NCI-H2196 (cell line): ENCODE measurements at regions not wholly inside any gene's neighbourhood (a gene's known extent, or its start where the extent isn't known, plus 50 kb on each side); places are given as distances from the start of the nearest gene placed in this dataset.

Experiments
- DNase-seq: peaks from one replicate; lab custom pipeline; 2025; ENCODE audit not compliant: unreplicated experiment; lab: John Stamatoyannopoulos, UW

DNA sequence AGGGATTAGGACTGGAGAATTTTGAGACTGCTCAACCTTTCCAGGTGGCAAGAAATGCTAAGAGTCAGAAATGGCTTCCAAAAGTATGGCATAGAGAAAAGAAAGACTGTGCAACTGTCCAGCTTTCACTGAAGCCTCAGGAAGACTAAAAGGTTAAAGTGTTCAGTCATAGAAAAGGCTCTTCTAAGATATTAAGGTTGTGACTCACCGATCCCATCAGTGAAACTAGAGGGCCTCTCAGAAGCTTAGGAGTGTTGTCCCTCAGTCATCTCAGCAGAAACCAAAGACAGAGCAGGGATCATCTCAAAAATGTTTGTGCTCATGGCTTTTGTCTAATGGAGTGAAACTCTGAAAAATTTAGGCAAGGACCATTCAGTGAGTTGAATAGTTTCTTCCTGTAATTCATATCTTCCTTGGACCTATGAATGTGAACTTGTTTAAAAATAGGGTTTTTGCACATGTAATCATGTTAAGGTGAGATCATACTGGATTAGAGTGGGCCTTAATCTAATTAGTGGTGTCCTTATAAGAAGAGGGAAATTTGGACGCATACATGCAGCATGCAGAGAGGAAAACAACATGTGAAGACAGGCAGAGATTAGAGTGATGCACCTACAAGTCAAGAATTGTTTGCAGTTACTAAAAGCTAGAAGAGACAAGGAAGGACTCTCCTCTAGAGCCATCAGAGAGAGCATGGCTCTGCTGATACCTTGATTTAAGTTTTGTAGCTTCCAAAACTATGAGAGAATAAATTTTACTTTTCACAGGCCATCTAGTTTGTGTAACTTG lies 71.3 kb downstream of the RPE65 start:
- no peak for DNase-seq

DNA sequence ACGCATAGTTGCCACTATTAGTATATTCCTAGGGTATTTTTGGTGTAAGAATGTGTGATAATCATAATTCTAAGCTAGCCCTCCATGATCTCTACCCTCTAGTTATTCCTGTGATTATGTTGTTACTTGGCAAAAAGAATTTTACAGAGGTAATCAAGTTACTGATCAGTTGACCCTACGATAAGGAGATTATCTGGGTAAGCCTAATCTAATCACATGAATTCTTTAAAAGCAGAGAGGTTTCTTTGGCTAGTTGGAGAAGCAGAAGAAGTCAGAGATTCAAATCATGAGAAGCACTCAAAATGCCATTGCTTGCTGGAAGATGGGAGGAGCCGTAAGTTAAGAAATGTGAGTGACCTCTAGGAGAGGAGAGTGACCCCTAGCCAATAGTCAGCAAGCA lies 72.7 kb downstream of the RPE65 start:
- no peak for DNase-seq

DNA sequence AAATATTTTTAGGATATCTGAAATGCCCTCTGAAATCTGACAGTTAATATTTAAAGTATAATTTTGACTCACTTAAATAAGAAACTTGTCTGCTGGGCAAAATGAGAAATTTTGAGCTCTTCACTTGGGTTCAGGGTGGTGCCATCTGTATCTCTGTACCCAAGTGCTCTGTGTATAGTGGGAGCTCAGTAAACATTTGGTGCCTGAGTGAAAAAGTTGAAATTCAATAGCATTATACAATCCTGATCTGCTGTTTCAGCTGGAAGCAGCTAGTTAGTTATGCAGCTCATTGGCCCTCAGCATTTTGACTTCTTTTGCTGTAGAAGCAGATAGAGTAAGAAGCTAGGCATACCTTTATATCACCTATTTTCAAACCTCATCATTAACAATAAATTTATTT lies 73.3 kb downstream of the RPE65 start:
- DNase-seq, result no peak

DNA sequence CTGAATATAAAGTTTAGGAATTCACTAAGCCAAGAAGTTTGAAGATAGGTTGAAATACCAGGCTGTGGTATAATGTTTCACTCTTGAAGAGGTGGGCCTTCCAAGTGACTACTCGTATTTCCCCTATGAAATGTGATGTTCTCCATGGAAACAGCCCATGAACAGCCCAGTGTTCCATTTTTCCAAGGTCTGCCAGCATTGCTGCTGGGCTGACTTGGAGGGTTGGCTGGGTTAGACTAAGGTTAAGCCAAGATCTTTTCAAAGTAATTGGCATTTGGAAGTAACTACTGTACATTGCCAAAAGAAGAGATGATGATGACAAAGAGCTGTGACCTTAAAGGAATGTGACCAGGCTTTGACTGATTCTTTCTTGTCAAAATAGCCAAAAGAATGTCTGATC lies 73.8 kb downstream of the RPE65 start:
- no peak for DNase-seq

DNA sequence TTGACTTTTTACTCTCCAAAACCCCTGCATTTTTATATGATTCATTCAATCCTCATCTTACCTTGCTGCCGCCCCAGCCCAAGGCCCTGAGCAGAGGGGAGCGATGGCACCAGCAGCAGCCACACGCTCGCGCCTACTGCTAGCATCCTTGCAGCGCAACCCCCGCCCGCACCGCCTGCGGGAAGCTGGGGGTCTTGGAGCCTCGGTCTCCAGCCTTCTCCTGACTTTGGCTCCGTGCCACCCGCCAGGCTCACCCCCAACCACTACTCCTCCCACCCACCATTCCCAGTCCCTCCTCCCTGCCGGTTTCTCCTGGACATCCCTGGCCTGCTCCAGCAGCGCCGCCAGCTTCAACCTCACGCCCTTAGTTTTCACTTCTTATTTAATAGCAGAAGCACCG lies 76.6 kb downstream of the RPE65 start:
- no peak for DNase-seq

DNA sequence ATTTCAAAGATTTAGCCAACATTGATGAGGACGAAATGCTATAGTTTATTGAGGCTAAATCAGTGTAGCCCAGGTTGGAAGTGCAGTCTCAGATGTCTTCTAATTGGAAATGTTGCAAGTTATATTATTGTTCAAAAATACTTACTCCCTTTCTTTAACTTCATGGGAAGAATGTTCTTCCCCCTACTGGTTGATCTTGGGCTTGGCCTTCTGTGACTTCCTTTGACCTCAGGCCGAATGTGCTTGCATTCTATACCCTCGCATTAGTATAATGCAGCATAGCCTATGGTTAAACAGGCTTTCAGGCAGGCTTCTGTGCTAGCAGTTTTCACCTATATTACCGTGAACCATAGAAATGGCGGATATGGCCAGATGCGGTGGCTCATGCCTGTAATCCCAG lies 77.3 kb downstream of the RPE65 start:
- DNase-seq, result no peak

DNA sequence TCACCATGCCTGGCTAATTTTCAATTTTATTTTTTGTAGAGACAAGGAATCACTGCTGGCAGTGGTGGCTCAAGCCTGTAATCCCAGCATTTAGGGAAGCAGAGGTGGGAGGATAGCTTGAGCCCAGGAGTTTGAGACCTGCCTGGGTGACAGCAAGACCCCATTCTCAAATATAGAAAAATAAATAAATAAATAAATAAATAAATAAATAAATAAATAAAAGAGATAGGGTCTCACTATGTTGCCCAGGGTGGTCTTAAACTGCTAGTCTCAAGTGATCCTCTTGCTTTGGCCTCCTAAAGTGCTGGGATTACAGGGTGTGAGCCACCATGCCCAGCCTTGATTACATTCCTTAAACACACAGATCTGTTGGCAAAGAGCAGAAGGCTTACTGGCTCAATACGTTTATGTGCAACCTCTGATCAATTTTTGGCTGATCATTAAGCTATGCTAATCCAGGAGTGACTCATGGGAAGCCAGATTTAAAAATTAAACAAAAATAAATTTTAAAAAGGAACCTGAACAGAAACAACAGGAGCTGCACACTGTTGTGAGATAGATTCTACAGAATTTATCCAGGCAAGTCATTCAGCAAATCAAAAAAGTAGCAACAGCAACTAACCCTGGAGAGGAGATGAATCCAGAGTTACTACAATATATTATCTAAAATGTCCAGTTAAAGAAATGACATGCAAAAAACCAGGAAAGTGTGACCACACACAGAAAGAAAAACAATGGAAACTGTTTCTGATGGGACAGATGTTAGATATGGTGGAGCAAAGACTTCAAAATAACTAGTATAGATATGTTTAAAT lies 79.4 kb downstream of the RPE65 start:
- no peak for DNase-seq

DNA sequence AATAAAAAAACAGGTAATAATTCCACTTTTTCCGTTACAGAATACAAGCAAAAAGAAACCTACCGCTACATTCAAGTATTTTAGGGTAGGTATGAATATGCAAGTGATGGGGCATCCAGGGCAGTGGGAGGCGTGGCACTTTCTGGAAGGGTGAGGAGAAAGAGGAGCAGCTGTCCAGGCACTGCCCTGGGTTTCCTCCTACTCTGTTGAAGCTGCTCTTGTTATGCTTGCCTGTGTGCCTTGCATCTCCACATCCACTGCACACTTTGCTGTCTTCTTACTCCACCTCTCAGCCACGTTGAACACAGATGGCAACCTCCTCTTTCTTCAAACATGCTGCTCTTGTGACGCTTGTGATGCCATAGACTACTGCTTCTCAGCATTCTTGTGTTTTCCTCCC lies 83.2 kb downstream of the RPE65 start:
- DNase-seq, result no peak

DNA sequence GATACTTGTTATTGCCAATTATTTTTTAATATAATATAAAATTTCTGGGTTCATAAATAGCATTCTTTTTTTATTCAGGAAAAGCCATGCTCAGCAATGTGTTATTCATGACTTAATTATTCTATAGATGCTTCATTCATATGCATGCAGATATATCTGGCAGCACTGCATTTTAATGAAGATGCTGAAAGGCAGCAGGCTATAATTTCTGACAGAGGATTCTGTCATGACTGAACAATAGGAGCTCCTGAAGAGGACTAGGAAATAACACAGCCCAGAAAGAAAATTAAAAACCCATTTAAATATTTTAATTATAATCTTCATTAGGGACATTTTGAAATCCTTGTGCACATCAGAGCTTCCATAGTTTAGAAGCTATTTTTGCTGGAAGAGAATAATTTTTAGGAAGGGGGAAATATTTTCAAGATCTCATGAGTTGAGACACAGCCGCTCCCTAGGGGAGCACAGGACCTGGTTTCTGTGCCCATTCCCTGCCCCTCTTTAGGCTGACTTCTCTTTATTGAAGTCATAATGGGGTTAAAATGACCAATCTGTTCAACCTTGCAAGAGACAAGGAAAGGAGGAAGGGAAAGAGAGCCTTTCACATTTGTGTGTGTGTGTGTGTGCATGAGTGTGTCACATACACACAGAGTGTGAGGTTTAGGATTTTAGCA lies 83.9 kb downstream of the RPE65 start:
- DNase-seq, result no peak

DNA sequence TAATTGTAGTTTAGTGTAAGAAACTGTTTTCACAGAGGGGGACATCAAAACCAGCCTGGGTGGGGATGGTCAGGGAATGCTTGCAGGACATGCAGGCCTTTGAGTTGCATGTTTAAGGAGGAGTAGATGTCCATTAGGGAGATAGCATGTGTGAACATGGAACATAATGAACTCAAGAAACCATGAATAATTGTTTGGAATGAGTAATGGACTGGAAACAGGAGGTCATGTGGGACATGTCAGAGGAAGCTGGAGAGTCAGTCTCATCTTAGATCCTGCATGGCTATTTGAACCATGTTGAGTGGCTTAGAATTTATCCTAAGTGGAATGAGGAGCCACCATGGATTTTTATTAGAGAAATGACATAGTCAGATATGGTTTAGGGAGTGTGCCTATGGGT lies 86.4 kb downstream of the RPE65 start:
- no peak for DNase-seq

DNA sequence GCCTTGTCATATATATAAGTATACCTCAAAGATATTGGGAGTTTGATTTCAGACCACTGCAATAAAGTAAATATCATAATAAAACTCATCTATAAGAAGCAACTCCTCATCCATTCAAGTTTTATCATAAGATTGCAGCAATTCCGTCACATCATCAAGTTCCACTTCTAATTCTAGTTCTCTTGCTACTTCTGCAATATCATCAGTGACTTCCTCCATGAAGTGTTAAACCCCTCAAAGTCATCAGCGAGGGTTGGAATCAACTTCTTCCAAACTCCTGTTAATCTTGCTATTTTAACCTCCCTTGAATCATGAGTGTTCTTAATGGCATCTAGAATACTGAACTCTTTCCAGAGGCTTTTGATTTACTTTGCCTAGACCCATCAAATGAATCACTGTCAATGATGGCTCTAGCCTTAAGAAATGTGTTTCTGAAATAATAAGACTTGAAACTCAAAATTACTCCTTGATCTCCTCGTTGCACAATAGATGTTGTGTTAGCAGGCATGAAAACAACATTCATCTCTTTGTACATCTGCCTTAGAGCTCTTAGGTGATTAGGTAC lies 88.3 kb downstream of the RPE65 start:
- no peak for DNase-seq

DNA sequence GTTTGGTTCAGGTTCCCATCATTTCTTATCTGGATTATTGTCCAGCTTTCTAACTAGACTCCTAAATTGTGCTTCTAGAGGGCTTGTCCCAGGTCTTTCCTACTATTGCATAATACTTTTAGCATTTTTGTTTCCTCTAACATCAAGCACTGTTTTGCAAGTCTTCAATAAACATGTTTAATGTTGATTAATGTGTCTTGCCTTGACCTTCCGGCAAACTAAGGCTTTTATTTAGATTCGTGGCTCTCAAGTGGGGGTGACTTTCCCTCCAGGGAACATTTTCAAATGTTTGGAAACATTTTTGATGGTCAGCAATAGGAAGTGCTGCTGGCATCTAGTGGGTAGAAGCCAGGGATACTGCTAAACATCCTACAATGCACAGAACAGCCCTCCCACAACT lies 90.7 kb downstream of the RPE65 start:
- DNase-seq, result no peak

DNA sequence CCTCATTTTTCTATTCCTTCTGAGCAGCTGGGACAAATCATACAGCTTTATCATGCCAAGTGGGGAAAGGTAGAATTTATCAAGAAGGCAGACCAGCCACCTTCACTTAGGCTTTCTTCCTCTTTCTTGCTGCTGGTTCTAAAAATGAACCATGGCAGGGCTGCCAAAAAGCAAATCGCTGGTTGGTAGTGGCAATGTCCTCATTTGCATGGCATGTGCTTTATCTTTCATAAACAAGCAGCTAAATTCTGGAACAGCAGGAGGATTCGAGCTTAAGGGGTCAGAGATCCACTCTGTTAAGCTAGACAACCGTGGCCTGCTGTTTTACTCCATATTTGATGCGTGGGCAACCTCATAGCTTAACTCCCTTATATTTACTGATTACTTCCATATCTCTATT lies 91.3 kb downstream of the RPE65 start:
- no peak for DNase-seq

DNA sequence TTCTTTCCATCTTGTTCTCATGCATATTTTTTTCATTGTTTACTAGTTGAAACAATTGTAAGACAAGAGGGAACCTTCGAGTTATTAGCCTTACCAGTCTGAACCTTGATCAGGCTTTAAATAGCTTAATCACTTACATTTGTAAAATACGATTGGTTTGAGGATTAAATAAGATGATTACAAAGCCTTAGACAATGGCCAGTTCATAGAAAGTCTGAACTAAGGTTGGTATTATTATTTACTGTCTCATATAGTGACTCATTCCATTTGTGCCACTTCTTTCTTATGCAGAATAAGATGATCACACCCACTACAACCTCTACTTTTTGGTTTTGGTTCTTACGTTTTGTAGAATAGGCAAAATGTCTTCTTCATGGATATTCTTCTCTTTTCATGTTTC lies 94.1 kb downstream of the RPE65 start:
- no peak for DNase-seq

DNA sequence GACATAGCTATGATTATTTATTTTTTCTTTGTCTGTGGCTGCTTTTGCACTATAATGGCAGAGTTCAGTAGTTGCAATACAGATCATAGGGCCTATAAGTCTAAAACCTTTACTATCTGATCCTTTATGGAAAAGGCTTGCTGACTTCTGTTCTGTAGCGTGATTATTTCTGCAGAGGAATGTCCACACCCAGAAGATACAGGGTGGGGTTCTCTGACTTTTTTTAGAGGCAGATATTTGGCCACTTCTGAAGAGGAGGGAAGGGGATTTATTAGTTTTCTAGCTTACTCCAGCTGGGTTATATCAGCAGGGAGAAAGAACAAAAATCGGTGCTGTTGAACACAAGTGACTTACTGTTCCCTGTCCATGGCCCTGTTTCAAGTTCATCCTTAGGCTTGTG lies 97.6 kb downstream of the RPE65 start:
- no peak for DNase-seq

DNA sequence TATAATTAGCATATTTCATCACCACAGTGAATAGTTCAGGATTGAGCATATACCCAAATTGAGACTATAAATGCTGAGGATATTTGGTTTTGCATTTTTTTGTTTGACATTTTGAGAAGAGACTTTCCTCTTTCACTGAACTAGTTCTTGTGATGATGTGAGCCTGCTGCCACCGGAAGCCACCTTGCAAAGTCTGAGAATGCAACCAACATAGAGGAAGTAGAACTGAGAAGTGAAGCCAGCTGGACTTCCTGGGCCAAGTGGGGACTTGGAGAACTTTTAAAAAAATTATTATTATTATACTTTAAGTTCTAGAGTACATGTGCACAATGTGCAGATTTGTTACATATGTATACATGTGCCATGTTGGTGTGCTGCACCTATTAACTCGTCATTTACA lies 102.3 kb downstream of the RPE65 start:
- DNase-seq, result no peak

DNA sequence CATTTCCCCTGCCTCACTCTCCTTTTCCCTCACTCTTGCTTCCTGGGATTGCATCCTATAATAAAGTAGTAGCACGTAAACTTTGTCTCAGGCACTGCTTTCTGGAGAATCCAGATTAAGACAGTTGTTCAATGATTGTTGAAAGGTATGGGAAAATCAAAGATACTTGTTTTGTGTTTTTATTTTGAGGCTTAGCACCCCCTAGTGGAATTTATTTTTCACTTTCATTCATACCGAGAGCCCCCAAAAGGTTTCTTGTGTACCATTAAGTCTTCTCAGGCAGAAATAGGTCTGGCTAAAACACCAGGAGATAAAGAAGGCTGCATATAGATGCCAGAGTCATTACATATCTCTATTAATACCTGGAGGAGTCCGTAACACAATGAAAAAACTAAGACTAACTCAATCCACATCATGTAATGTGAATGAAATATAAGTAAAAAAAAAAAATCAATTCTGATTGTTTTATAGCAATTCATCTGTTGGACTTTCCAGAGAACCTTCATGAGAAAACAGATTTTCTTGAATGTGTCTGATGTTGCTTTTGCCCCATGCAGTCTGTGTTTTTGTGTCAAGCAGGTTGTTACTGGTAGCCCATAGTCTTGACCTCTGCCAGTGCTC lies 103.5 kb downstream of the RPE65 start:
- DNase-seq, result no peak

DNA sequence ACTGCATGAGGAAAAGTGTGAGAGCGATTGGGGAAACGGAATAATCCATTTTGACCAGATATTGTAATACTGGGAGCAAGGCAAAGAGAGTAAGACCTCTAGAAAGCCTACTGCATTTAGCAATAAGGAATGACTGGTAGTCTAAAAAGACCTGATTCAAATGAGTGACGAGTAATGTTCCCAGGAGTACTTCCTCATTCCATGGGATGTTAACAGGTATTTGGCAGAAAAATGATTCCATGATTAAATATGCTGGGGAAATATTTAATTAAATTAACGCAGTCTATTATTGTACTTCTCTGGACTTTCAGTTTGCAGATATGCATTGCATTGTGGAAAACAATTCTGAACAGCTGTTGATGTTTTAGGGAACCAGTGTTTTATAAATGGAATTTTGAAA lies 105.5 kb downstream of the RPE65 start:
- no peak for DNase-seq

DNA sequence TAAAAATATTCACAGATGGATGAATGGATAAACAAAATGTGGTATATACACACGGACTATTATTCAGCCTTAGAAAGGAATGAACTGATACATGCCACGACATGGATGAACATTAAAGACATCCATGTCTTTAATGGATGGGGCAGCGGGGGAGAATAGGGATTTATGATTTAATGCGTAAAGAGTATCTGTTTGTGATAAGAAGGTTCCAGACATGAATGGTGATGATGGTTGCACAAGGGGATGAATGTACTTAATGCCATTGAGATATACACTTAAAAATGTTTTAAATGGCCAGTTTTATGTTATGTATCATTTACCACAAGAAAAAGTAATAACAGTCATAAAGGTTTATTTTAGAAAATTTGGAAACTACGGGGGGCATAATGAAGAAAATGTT lies 108.6 kb upstream of the WLS start:
- no peak for DNase-seq

DNA sequence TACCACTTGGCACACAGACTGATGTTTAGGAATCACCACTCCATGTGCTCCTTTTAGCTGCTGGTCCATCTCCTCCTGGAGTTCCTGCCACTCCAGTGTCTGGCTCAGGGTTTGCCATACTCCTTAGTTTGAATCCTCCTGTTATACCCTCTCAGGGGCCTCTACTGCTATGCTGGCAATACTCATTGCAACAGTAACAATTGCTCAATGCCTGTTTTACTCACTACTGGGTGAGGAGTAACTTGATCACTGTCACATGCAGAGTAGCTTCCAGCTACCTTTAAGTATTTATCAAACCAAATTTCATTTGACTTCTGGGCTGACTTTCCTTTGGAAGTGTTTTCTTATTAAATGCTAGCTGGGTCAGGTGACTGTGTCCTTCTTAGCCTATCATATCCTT lies 107.2 kb upstream of the WLS start:
- DNase-seq, result no peak

DNA sequence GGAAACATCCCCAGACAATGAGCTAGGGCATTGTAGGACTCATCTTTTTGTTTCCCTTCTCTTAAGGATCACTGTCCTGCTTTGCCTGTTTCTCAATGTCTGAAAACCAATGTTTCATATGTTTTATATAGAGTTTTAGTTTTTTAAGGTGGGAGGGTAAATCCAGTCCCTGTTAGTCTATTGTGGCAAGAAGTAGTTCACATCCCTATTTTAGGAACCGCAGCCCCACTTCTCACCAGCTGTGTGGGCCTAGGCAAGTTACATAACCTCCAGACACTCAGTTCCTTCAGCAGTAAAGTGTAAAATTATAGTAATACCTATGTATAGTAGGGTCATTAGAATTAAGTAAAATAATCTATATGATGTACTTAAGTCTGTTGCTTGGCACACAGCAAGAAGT lies 105.8 kb upstream of the WLS start:
- no peak for DNase-seq
